Right kidney (tissue), 1 donor: ENCODE measurements at regions not wholly inside any gene's neighbourhood (a gene's known extent, or its start where the extent isn't known, plus 50 kb on each side); places are given as distances from the start of the nearest gene placed in this dataset.

Experiments used
- DNase-seq: peaks from one replicate; pipeline ENCODE4 v3.0.0-alpha.2; 2016

DNA sequence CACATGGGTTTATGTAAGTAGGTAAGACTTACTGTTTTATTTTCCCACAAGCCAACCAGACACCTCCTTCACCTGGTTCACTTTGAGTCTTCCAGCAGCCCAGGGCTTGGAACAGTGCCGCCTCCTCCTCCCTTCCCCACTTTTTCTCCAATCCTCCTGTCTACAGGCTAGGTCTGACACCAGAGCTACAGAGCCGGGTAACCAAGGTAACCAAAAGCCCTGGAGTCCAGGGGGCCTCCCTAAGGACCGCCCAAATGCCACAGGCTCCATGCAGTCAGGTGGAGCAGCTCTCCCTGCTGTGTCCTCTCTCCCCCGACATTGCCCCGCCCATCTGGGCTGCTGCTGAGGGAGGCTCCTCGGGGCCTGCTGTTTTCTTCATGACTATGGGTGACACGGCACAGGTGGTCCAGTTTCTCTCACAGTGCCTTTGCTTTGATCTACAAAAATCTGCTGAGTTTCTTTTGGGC, 138.0 kb upstream of the EFNA5 start:
- DNase-seq: peak; percentile 69

DNA sequence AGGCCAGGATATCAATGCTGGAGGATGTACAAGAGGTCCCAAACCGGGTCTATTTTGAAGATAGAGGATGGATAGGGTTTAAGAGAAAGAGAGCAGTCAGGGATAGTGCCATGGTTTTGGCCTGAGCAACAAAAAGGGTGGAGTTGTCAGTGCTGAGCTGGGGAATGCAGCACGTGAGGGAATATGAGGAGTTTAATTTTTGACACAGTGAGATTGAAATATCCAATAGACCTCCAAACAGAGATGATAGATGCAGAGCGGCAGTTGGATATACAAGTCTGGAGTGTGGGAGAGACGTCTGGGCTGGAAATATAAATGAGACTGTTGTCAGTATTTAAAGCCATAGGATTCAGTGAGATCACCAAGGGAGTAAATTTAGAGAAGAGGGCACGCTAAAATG, 136.7 kb upstream of the EFNA5 start:
- DNase-seq: no peak

DNA sequence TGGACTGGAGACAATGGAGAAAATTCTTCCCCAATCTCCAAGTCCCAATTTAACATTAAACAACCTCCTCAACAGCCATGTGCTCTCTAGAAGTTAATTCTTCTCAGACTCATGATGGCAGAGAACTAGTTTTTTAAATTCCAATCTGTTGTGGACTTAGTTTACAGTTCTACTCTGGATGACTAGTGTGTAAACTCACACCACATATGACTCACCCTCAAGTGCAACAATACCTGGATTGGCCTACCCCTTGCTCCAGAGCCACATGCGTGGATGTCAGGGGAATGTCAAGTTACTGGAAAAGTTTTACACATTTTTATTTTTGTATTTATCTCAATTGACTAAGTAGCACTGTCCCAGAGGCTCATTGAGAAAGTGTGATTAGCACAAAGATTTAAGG, 136.0 kb upstream of the EFNA5 start:
- DNase-seq: no peak

DNA sequence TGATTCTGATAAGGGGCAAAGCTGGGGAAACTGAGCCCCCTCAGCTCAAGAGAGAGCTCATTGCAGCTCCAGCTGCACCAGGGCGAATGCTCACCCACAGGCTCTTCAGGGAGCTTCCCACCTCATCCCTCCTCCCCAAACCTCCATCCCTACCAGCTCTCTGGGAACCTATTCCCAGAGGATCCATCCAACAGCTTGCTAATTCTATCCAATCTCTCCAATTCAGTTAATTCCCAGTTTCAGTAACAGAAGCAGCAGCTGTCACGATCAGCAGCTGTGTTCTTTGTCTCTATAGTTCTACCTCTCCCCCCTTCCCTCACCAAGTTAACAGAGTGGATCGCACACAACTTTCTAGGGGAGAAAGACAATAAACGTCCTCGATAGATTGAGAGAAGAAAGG, 135.5 kb upstream of the EFNA5 start:
- no peak for DNase-seq

DNA sequence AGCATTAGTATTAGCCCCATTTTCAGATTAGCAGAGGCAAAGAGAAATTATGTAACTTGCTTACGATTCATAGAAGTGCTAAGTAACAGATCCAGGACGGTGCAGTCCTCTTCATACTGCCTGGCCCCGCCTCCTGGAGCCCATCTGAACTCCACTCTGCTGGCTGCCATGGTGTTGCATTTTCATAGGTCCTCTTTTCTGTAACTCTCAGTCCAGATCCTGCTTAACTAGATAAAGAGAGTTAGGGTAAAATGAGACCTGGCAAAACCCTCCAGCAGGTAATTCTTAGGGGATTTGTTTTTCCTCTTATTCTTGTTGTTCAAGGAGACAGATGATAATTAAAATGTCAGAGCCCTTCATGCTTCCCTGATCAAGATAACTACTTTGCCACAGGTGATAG, 135.1 kb upstream of the EFNA5 start:
- DNase-seq: peak; percentile 21

DNA sequence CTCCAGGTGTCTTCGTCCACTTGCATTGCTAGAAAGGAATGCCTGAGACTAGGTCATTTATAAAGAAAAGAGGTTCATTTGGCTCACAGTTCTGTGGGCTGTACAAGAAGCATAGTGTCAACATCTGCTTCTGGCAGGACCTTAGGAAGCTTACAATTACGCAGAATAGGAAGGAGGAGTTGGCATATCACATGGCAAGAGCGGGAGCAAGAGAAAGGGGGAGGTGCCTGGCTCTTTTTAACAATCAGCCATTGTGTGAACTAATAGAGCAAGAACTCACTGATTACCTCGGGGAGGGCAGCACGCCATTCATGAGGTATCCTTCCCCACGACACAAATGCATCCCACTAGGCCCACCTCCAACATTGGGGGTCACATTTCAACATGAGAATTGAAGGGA, 134.4 kb upstream of the EFNA5 start:
- DNase-seq: no peak

DNA sequence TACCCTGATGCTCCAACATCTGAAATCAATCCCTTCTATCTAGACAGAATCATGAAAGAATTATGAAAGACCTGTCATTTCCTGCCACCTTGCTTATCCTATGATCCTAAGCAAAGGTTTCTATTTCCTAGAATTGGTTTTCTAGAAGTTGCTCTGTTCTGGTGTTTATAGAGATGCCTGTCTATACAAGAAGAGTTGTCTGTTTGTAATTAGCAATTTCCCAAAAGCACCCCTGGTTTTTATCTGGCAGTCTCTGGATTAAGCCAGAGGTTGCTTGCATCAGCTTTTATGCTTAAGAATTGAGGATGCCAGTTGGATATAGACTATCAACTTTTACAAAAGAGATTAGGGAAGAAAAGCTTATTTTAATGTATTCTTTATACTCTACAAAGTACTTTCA, 133.0 kb upstream of the EFNA5 start:
- no peak for DNase-seq

DNA sequence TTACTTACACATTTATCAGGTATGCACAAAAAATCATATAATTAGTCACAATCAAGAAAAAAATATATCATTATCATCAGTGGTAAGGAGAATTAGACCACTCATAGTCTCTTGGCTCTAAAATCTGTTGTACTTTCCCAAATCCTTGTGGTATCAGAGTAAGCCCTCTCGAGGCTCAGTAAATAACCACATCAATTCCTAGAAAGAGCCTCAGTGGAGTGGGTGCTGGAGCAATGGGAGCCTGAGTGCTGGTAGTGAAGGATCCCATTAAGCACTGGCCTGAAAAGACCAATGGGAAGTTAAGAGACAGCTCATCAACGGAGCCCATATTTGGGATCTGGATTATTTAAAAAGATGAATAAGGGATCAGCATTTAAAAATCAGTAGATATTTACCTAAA, 130.3 kb upstream of the EFNA5 start:
- no peak for DNase-seq

DNA sequence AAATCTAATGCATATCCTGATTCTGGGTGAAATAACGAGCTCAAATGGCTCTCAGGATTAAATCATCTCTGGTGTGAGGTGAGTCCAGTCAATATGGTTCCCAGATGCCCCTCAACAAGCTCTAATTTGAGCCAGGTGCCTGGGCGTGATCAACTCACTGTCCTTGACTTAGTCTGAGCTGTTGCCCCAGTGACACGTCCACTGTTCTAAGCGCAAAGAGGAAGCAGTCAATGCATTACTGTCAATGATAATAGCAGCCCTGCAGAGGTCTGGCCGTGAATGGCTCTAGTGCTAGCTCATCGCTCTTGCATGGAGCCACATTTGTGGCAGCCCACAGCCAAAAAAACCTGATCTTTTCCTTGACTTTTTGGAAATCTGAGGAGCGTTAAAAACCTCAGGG, 128.6 kb upstream of the EFNA5 start:
- DNase-seq: no peak

DNA sequence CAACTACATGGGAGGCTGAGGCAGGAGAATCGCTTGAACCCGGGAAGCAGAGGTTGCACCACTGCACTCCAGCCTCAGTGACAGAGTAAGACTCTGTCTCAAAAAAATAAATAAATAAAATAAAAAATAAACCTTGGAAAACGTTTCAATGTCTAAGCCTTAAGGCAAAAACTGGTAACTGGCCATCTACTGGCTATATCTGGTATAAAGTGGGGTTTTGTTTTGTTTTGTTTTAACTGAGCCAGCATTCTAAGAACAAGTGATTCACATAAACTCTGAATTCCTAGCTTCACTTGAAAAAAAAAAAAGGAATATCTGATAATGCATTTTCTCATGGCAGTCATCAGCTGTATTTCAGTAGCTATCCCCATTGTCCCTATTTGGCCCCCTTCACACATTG, 126.1 kb upstream of the EFNA5 start:
- DNase-seq: no peak

DNA sequence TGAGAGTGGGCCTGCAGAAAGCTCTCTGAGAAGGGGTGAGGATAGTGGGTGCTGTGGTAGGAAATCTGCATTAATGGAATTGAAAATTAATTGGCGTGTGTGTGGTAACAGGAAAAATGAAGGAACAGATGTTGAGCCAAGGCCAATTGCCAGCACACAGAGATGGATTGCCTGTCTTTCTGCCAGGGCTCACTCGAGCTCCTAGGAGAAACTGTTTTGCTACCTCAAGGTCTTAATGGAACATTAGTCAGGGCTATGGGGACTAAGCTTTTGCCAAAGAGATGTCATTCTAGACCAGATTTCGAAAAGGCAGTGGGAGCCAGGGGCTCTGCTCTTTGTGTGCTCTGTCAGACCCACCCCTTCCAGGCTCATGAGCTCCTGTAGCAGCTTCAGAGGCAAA, 124.0 kb upstream of the EFNA5 start:
- DNase-seq: no peak

DNA sequence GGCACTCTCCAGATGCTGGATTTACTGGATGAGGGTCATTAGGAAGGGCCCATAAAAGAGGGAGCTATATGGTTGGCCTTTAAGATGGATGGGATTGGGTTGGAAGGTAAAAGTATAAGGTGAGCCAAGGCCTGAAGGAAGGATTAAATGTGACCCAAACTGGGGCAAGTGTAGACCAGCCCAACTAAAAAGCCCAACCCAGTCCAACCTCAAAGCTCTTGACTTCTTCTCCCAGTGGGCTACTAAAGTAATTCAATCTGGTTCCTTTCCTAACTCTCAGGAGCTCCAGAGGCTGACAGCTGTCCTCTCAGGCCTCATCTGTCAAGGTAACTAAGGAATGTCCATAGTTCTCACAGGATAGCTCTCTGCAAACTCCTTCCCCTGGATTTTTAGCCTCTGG, 122.2 kb upstream of the EFNA5 start:
- no peak for DNase-seq

DNA sequence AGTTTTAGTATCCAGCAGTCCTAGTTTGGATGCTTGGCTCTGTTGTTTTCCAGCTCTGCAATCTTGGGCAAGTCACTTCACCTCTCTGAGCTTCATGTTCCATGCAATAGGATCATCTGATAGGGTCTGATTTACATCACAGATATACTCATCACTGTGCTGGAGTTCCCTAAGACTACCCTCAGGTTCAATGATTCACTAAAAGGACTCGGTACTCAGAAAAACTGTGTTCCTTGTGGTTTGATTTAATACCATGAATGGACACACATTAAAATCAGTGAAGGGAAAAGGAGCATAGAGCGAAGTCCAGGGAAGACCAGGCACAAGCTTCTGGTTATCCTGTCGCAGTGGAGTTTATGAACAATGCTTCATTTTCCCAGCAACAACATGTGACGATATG, 119.9 kb upstream of the EFNA5 start:
- no peak for DNase-seq

DNA sequence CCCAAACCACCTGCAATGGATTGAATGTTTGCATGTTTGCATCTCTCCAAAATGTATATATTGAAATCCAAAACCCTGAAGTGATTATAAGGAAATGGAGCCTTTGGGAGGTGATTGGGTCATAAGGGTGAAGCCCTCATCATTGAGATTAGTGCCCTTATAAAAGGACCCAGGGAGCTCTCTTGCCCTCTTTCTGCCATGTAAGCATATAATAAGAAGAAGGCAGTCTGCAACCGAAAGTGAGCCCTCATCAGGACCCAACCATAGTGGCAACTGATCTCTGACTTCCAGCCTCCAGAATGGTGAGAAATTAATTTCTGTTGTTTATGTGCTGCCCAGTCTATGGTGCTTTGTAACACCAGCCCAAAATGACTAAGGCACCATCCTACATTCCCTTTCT, 115.7 kb upstream of the EFNA5 start:
- DNase-seq: no peak

DNA sequence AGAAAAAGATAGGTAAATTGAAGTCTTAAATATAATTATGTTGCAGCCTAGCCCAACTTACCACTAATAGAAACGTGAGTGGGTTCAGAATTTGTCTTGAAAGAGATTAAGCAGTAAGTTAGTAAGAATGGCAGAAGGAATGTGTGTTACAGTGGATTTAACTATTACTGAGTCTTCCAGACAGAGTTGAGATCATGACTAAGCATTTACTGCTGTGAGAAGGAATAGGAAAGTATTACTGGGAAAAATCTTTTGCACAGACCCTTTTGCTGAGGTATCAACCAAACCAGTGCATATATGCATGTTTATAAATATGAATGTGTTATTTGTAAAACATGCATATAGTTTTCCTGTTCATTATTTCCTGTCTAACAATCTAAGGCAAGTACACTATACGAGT, 112.8 kb upstream of the EFNA5 start:
- DNase-seq: no peak

DNA sequence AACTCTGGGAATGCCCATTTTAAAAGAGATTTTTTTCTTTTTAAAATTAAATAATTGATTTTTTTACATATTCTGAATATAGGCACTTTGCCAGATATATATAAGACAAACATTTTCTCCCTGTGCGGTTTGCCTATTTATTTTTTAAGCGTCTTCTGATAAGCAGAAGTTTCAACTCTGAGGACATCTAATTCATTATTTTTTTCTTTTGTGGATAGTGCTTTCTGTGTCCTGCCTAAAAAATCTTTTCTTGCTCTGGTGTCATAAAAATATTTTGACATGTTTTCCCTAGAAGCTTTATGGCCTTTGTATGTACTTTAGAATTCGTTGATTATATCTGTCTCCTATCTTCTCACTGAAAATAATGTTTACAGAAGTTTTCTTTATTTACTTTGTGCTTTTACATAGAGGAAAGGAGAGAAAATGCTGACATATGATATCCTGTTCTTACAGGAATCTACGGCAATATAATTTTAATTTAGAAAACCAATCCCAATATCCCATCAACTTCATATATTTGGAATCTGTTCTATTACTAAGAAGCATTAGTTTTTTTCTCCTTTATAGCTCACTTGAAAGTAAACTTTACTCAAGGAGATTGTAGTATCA, 111.9 kb upstream of the EFNA5 start:
- DNase-seq: no peak

DNA sequence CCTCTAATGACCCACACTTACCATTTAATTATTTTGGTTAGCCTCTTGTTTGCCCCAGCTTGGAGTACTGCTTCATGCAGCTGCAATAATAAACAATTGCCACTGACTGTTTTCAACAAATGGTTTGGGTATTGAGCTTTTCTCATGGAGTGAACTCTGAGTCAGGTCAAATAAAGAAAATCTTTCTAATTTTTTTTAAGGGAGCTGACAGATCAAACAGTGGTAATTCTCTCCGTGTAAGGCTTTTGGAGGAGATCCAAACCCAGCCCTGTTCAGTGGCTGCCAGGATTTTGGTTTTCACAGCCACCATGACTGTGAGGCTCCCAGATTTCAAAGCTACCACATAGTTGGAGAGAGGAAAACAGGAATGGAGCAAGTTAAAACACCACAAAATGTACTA, 110.7 kb upstream of the EFNA5 start:
- DNase-seq: no peak

DNA sequence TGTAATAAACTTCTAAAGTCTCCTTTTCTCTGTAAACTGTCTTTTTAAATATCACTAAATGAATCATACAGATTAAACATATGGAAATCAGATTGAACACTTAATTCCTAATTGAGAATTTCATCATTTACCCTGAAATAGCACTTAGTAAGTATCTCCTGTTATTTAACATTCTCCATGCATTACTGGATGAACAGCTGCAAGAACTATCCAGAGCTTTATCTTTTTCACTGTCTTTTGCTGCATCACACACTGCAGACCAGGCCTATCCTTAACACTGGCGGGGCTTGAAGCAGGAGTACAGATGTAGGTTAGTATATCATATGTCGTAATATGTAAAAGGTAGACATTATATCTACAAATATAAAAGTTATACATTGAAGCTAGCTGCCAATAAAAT, 108.7 kb upstream of the EFNA5 start:
- DNase-seq: no peak

DNA sequence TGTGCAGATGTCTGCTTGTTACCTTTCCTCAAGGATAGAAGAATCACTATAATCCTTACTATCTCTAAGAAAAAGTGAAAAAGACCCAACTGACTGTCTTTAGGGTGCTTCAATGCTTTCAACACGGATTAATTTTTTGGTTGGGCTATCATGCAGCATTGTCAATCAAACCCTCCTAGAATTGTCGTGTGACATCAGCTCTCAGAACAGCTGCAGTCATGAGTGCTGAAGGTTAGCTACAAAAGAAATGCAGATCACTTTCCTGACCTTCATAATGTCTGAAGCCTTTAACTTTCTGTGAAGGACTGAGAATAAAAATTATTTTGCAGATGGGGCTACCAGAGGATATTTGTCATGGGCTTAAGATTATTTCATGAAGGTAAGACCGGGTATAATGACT, 107.9 kb upstream of the EFNA5 start:
- no peak for DNase-seq

DNA sequence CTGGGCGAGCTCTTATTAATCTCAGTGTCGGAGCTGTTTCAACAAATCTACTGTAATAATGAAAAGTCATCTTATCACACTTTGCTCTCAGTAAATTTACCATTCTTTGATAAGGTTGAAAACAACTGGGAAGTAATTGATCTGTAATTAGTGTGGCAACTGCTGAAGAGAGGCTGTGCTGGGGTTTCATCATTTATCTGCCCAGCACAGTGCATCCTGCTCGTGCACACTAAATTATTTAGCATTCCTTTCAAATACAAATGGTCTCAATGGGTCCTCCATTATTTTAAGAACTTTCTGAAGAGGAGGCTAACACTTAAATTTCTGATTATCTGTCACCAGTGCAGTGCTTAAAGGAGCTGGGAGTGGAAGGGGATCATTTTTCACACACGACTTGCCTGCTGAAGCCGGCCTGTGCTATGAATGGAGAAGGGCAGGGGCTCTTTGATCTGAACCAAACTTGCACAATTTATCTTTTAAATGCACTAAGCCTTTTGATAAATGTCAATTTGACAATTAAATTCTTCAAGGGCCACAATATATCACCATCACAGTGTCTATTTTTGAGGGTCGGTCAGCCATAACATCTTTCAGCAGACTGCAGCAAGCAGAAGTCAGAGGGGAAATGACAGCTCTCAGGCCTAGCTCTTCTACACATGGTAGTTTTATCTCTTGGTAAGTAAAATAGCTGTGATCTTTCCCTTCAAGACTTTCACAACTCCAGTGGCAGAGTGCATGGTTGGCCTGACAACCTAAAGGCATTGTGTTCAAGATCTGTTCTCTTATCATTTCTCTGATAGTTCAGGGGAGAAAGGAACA, 106.4 kb upstream of the EFNA5 start:
- DNase-seq: no peak

DNA sequence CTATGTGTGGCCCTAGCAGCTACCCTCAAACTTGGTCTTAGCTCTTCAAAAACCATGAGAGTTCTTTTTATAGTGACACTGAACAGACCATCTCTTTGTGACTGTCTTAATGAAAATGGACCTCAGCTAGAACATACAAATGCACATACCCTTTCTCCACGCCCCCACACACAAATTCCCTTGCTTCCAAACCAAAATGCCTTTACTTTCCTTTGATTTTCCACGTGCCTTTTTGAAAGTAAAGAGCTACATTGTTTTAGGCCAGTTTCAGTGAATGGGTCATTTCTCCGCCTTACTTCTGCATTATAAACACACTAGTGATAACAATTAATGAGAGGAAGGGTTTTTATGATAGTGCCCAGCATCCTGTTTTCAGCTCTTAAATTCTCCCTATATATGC, 105.8 kb upstream of the EFNA5 start:
- DNase-seq: no peak

DNA sequence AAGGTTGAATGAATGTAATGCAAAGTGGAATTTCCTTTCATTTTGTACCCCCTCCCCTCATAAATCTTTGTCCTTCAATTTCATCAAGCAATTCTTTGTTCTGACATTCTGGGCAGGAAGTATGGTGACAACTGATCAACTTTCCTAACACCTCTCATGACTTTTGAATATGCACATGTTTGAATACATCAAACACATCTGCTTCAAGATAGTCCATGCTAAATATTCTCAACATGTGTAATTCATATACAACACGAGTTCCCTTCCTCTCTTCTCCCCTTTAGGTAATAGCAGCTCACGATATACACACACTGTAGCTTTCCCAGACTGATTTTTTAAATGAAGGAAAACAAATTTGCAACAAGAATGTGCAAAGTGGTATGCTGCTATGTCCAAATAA, 103.6 kb upstream of the EFNA5 start:
- no peak for DNase-seq

DNA sequence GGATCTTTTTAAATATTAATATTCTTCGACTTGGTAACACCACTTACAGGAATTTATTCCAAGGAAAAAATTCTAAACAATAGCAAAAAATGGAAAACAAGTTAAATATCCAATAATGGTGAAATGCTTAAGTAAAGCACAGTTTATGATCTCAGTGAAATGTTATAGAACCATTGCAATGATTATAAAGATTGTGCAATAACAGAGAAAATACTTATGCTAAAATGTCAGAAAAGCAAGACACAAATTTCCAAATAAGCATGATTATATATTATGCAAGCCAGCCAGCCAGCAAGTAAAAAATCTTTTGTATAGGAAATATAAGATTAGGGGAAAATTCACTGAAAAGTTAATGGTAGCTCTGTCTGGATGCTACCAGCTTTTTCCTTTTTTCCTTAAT, 102.7 kb upstream of the EFNA5 start:
- no peak for DNase-seq
